Ascending aorta (tissue), 2 donors: ENCODE measurements at regions not wholly inside any gene's neighbourhood (a gene's known extent, or its start where the extent isn't known, plus 50 kb on each side); places are given as distances from the start of the nearest gene placed in this dataset.

Experiments
- DNase-seq, 2 donors: peaks; one replicate each; pipeline ENCODE4 v3.0.0-alpha.2; 2019; ENCODE audit warnings: low spot score in 2 of 2
- H3K27ac ChIP-seq, 2 donors: fragments of 200-600 bp; sonication (generic); one replicate each; pipeline ENCODE4 v1.5.1; 2016 to 2017; ENCODE audit warnings: mild to moderate bottlenecking in 1 of 2
- H3K27me3 ChIP-seq: fragments of 200-600 bp; sonication (generic); one replicate; pipeline ENCODE4 v1.5.1; 2017
- H3K36me3 ChIP-seq, 2 donors: fragments of 200-600 bp; sonication (generic); one replicate each; pipeline ENCODE4 v1.5.1; 2016
- H3K4me1 ChIP-seq, 2 donors: fragments of 200-600 bp; sonication (generic); one replicate each; pipeline ENCODE4 v1.5.1; 2016 to 2017; ENCODE audit warnings: mild to moderate bottlenecking in 1 of 2
- H3K4me3 ChIP-seq, 2 donors: fragments of 200-600 bp; sonication (generic); one replicate each; pipeline ENCODE4 v1.5.1; 2016 to 2017; ENCODE audit warnings: mild to moderate bottlenecking in 1 of 2
- H3K9me3 ChIP-seq, 2 donors: fragments of 200-600 bp; sonication (generic); one replicate each; pipeline ENCODE4 v1.5.1; 2016
- CTCF ChIP-seq, 3 experiments: fragments of 200-600 bp in 2 of 3; fragments of 450-650 bp in 1 of 3; sonication (generic) in 2 of 3; IDR thresholded peaks; one replicate each; pipeline ENCODE4 v1.5.1; 2016 to 2019; ENCODE audit warnings: antibody characterized with exemption in 3 of 3, mild to moderate bottlenecking in 1 of 3, moderate library complexity in 1 of 3
- intact Hi-C: fragments of 100-400 bp; cut with DNase I; formaldehyde crosslinking; loops from one replicate; pipeline ENCODE4 v1.15.1; 2023

GRCh38 chr4:12178614-12179610 is 750.2 kb upstream of the HS3ST1 start:
- no peaks in the 10 kb centered on the region for H3K4me1 ChIP-seq
- no peaks in the 10 kb centered on the region for H3K36me3 ChIP-seq
- H3K4me3 ChIP-seq, result no peak overlapping the region
- TF ChIP-seq CTCF (IDR thresholded peaks at IDR 0.05), result no peak
- H3K27ac ChIP-seq, result no peak overlapping the region
- no peaks in the 10 kb centered on the region for H3K27me3 ChIP-seq
- H3K9me3 ChIP-seq, result no peaks in the 10 kb centered on the region
- DNase-seq, result no peak
- intact Hi-C loops, result no loop called here

GRCh38 chr4:12177416-12177815 is 748.7 kb upstream of the HS3ST1 start:
- intact Hi-C loops, result no loop called here
- Histone ChIP-seq H3K27me3 (no peaks in the 10 kb centered on the region), H3K9me3 (no peaks in the 10 kb centered on the region), H3K4me3 (no peak overlapping the region), H3K36me3 (no peaks in the 10 kb centered on the region), H3K27ac (no peak overlapping the region), H3K4me1 (no peaks in the 10 kb centered on the region)
- TF ChIP-seq CTCF (IDR thresholded peaks at IDR 0.05), result no peak
- DNase-seq, result no peak

GRCh38 chr4:12173496-12173895 is 744.8 kb upstream of the HS3ST1 start:
- intact Hi-C loops, result no loop called here
- no peak for TF ChIP-seq CTCF (IDR thresholded peaks at IDR 0.05)

GRCh38 chr4:12172198-12172973 is 743.7 kb upstream of the HS3ST1 start:
- Histone ChIP-seq H3K27me3 (no peaks in the 10 kb centered on the region), H3K9me3 (no peaks in the 10 kb centered on the region), H3K4me1 (no peaks in the 10 kb centered on the region), H3K27ac (no peak overlapping the region), H3K36me3 (no peaks in the 10 kb centered on the region), H3K4me3 (no peak overlapping the region)
- no peak for DNase-seq
- intact Hi-C loops, result no loop called here
- no peak for TF ChIP-seq CTCF (IDR thresholded peaks at IDR 0.05)

More at GRCh38 chr4:12173496-12173895, 744.8 kb upstream of the HS3ST1 start:
- Histone ChIP-seq H3K27ac (no peak overlapping the region), H3K27me3 (no peaks in the 10 kb centered on the region), H3K4me1 (no peaks in the 10 kb centered on the region), H3K9me3 (no peaks in the 10 kb centered on the region), H3K4me3 (no peak overlapping the region), H3K36me3 (no peaks in the 10 kb centered on the region)
- no peak for DNase-seq

GRCh38 chr4:12170308-12170707 is 741.6 kb upstream of the HS3ST1 start:
- no peaks in the 10 kb centered on the region for H3K27me3 ChIP-seq
- no peak overlapping the region for H3K27ac ChIP-seq
- no peak for TF ChIP-seq CTCF (IDR thresholded peaks at IDR 0.05)
- H3K4me3 ChIP-seq, result no peak overlapping the region
- H3K36me3 ChIP-seq, result no peaks in the 10 kb centered on the region
- no peak for DNase-seq
- H3K4me1 ChIP-seq, result no peaks in the 10 kb centered on the region
- intact Hi-C loops, result no loop called here
- H3K9me3 ChIP-seq, result no peaks in the 10 kb centered on the region
